ENCODE measurements at regions not wholly inside any gene's neighbourhood (a gene's known extent, or its start where the extent isn't known, plus 50 kb on each side); places are given as distances from the start of the nearest gene placed in this dataset.
"Not testable (repeated sequence)": the region's sequence is repeated elsewhere in the genome, so short reads cannot be mapped to it uniquely, and the experiment has no call there.

- TF ChIP-seq GATA1 (IDR thresholded peaks at IDR 0.05; ENCODE audit: low read depth, low read length); POLR2A (IDR thresholded peaks at IDR 0.05; ENCODE audit: low read length): not testable (repeated sequence)
Observed at GRCh38 chr5:60454277-60454676, 245.7 kb downstream of the DEPDC1B start.

Data from erythroblast (primary cell).